ENCODE measurements at regions not wholly inside any gene's neighbourhood (a gene's known extent, or its start where the extent isn't known, plus 50 kb on each side); places are given as distances from the start of the nearest gene placed in this dataset.

DNA sequence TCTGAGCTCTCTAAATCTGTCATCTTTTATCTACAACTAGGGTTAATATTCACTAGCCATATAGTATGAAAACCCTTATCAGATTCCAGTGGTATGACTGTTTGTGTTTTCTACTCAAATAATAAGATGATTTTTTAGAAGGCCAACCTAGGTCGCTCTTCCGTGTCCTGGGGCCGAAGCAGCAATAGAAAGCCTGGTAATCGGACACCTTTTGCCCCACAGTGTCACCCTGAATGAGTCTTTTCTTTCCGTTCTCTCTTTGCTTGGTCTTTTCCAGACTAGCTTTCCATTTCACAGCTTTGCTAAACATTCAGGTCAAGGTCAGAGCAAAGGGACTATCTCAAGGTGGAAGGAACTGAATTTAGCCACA, 243.3 kb upstream of the ANKRD55 start:
- Histone ChIP-seq H3K4me1 (peaks cover 13% of the 10 kb centered on the region), H3K27ac (no peak overlapping the region), H3K4me3 (no peak overlapping the region), H3K36me3 (no peaks in the 10 kb centered on the region), H3K27me3 (no peaks in the 10 kb centered on the region), H3K9me3 (no peaks in the 10 kb centered on the region)
- no peak for ATAC-seq
- TF ChIP-seq CTCF (IDR thresholded peaks at IDR 0.05), result no peak
- no peak for DNase-seq
- intact Hi-C loops (cut with DNase I), result no loop called here

GRCh38 chr5:56475689-56476486, 242.8 kb upstream of the ANKRD55 start:
- TF ChIP-seq CTCF (IDR thresholded peaks at IDR 0.05), result no peak
- no peak for DNase-seq
- Histone ChIP-seq H3K36me3 (no peaks in the 10 kb centered on the region), H3K9me3 (no peaks in the 10 kb centered on the region), H3K27ac (no peak overlapping the region), H3K27me3 (no peaks in the 10 kb centered on the region), H3K4me3 (no peak overlapping the region), H3K4me1 (peaks cover 13% of the 10 kb centered on the region)
- intact Hi-C loops (cut with DNase I), result no loop called here
- ATAC-seq, result no peak

DNA sequence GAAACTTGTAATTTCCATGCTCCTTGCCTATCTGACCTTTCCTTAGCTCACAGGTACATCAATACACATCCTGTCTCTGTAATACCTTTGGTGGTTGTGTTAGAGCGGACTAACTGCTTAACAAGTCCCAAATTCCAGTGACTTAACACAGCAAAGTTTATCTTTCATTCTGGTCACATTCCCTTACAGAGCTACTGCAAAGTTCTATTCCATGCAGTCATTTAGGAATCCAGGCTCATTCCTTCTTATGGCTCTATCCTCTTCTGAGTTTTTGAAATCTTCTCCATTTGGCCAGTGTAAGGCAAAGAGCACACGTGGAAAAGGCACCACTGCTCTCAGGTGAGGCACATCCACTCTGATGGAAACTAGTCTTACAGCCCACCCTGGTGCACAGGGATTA, 238.6 kb upstream of the ANKRD55 start:
- intact Hi-C loops (cut with DNase I), result no loop called here
- H3K27ac ChIP-seq, result no peak overlapping the region
- no peak for ATAC-seq

GRCh38 chr5:56470007-56470406, 236.9 kb upstream of the ANKRD55 start:
- no peak for TF ChIP-seq CTCF (IDR thresholded peaks at IDR 0.05)
- H3K36me3 ChIP-seq, result no peaks in the 10 kb centered on the region
- no peak for ATAC-seq
- DNase-seq, result no peak
- H3K27ac ChIP-seq, result no peak overlapping the region
- H3K4me3 ChIP-seq, result no peak overlapping the region
- no peaks in the 10 kb centered on the region for H3K9me3 ChIP-seq
- peaks cover 7% of the 10 kb centered on the region for H3K4me1 ChIP-seq
- H3K27me3 ChIP-seq, result no peaks in the 10 kb centered on the region
- intact Hi-C loops (cut with DNase I), result no loop called here

More for the DNA sequence above, 238.6 kb upstream of the ANKRD55 start:
- Histone ChIP-seq H3K4me3 (no peak overlapping the region), H3K9me3 (no peaks in the 10 kb centered on the region), H3K27me3 (no peaks in the 10 kb centered on the region), H3K36me3 (no peaks in the 10 kb centered on the region), H3K4me1 (no peaks in the 10 kb centered on the region)
- DNase-seq, result no peak
- no peak for TF ChIP-seq CTCF (IDR thresholded peaks at IDR 0.05)

DNA sequence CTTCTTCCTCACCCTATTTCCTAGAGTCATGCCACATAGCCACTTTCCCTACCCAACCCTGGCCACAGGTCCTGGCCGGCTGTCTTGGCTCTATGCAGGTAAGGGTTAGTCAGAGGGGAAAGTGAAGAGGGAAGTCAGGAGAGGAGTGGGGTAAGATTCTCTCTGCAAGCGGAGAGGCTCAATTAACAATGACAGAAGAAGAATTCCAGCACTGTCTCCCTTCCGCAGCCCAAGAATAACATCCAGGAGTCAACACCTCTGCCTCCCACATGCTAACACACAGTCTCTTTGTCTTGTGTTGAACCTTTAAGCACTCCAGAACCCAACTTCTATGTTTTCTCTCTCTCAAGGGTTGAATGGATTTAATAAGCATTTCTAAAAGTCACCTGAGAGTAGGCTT, 235.1 kb upstream of the ANKRD55 start:
- H3K4me1 ChIP-seq, result peaks cover 9% of the 10 kb centered on the region
- no peaks in the 10 kb centered on the region for H3K9me3 ChIP-seq
- no peak overlapping the region for H3K4me3 ChIP-seq
- no peaks in the 10 kb centered on the region for H3K27me3 ChIP-seq
- intact Hi-C loops (cut with DNase I), result no loop called here
- TF ChIP-seq CTCF (IDR thresholded peaks at IDR 0.05), result no peak
- no peak overlapping the region for H3K27ac ChIP-seq
- H3K36me3 ChIP-seq, result no peaks in the 10 kb centered on the region
- ATAC-seq (no peak), DNase-seq (no peak)

Data from upper lobe of right lung (tissue), 1 donor.